Endothelial cell of umbilical vein (primary cell): ENCODE measurements at regions not wholly inside any gene's neighbourhood (a gene's known extent, or its start where the extent isn't known, plus 50 kb on each side); places are given as distances from the start of the nearest gene placed in this dataset.

Experiments
- BruUV-seq: library from RNA; stranded (reverse); fragments of 400-500 nt; replicated peaks from 2 replicates; lab custom pipeline; 2021; lab: Mats Ljungman, UMichigan
- CTCF ChIA-PET: fragments of 300-600, 350-600 bp; sonication (Branson Sonifier 250); formaldehyde crosslinking; loops from one replicate; lab custom pipeline; 2021; ENCODE audit warnings: antibody characterized with exemption, inconsistent platforms; lab: Charles Lee
- POLR2A ChIA-PET: fragments of 300-600, 350-600 bp; sonication (Branson Sonifier 250); formaldehyde crosslinking; loops from one replicate; lab custom pipeline; 2021; ENCODE audit warnings: antibody characterized with exemption, inconsistent platforms; lab: Charles Lee
- DNase-seq: peaks from one replicate; pipeline ENCODE4 v3.0.0-alpha.2; 2011; ENCODE audit warnings: low read depth, low spot score
- FAIRE-seq: peaks from 2 replicates; lab custom pipeline; 2011; peaks lifted over from hg19 to GRCh38; lab: Jason Lieb, UNC
- H2AFZ ChIP-seq: 2 replicates; pipeline ENCODE4 v1.6.0; 2012; ENCODE audit warnings: low read depth, low read length, control low read depth, inconsistent platforms
- H3K27ac ChIP-seq: 2 replicates; pipeline ENCODE4 v1.5.1; 2011; ENCODE audit warnings: low read depth, mild to moderate bottlenecking, control low read depth, low read length, moderate library complexity; ENCODE audit not compliant: insufficient read depth
- H3K27me3 ChIP-seq, 2 experiments: 2 replicates each; pipeline versions ENCODE4 v1.6.0 to v1.6.1; 2011; ENCODE audit warnings: low read length in 2 of 2, mixed read lengths in 1 of 2; ENCODE audit not compliant: control insufficient read depth in 2 of 2, insufficient read depth in 2 of 2
- H3K36me3 ChIP-seq, 2 experiments: 2 replicates in 1 of 2; 3 replicates in 1 of 2; pipeline ENCODE4 v1.5.1; 2011; ENCODE audit warnings: low read length in 2 of 2, mild to moderate bottlenecking in 1 of 2, moderate library complexity in 1 of 2; ENCODE audit not compliant: control insufficient read depth in 2 of 2, insufficient read depth in 2 of 2; ENCODE audit errors: extremely low read depth in 1 of 2
- H3K4me1 ChIP-seq: 3 replicates; pipeline ENCODE4 v1.5.1; 2011; ENCODE audit warnings: mild to moderate bottlenecking, low read length; ENCODE audit not compliant: control insufficient read depth, insufficient read depth; ENCODE audit errors: extremely low read depth
- H3K4me2 ChIP-seq: 2 replicates; pipeline ENCODE4 v1.6.1; 2011; ENCODE audit warnings: low read length, control low read depth, mixed read lengths; ENCODE audit not compliant: insufficient read depth
- H3K4me3 ChIP-seq, 3 experiments: fragments of 200-600 bp in 1 of 3; sonication (generic), shearing (Covaris generic) in 1 of 3; replicated peaks in 1 of 3; 2 replicates each; pipeline ENCODE4 v1.5.1; 2011 to 2016; ENCODE audit warnings: control low read depth in 3 of 3, low read length in 3 of 3, mild to moderate bottlenecking in 2 of 3, inconsistent platforms in 1 of 3, low read depth in 1 of 3, moderate library complexity in 1 of 3; ENCODE audit not compliant: insufficient read depth in 1 of 3
- H3K79me2 ChIP-seq: 2 replicates; pipeline ENCODE4 v1.6.0; 2012; ENCODE audit warnings: low read length, inconsistent platforms; ENCODE audit not compliant: control insufficient read depth, insufficient read depth
- H3K9ac ChIP-seq: replicated peaks from 2 replicates; pipeline ENCODE3; 2011; ENCODE audit warnings: low read length, control low read depth; ENCODE audit not compliant: insufficient read depth; ENCODE audit errors: extremely low read depth
- H3K9me1 ChIP-seq: replicated peaks from 3 replicates; pipeline ENCODE4 v1.6.0; 2011; ENCODE audit warnings: mild to moderate bottlenecking, low read length; ENCODE audit not compliant: control insufficient read depth, insufficient read depth; ENCODE audit errors: extremely low read depth
- H3K9me3 ChIP-seq: replicated peaks from 2 replicates; pipeline ENCODE4 v1.5.1; 2012; ENCODE audit warnings: low read length, inconsistent platforms; ENCODE audit not compliant: control insufficient read depth, insufficient read depth
- H4K20me1 ChIP-seq: replicated peaks from 2 replicates; pipeline ENCODE3; 2011; ENCODE audit warnings: mild to moderate bottlenecking, low read length; ENCODE audit not compliant: control insufficient read depth, insufficient read depth; ENCODE audit errors: extremely low read depth
- CTCF ChIP-seq, 2 donors: IDR thresholded peaks; 1 replicate in 1 of 2; 2 replicates in 1 of 2; pipeline ENCODE4 v1.5.1; 2011; ENCODE audit warnings: low read length in 2 of 2, mild to moderate bottlenecking in 2 of 2, moderate library complexity in 2 of 2, control low read depth in 1 of 2, inconsistent platforms in 1 of 2, low read depth in 1 of 2; ENCODE audit not compliant: insufficient read depth in 1 of 2; ENCODE audit errors: extremely low read depth in 1 of 2
- GATA2 ChIP-seq: IDR thresholded peaks from 2 replicates; pipeline ENCODE4 v1.7.0; 2011; ENCODE audit warnings: low read depth, mild to moderate bottlenecking, moderate library complexity, mixed read lengths, low read length; ENCODE audit not compliant: insufficient read length, insufficient read depth
- JUN ChIP-seq: IDR thresholded peaks from 2 replicates; pipeline ENCODE4 v1.6.1; 2011; ENCODE audit warnings: borderline replicate concordance, low read depth; ENCODE audit not compliant: insufficient read length, insufficient read depth
- MAX ChIP-seq: IDR thresholded peaks from 2 replicates; pipeline ENCODE4 v1.6.1; 2011; ENCODE audit not compliant: insufficient read depth, insufficient read length
- POLR2AphosphoS5 ChIP-seq: IDR thresholded peaks from 2 replicates; pipeline ENCODE4 v1.6.1; 2012; ENCODE audit warnings: low read depth, mild to moderate bottlenecking, control low read depth, low read length, moderate library complexity; ENCODE audit not compliant: insufficient read depth
- dilution Hi-C: fragments of 300-500 bp; cut with MboI; formaldehyde crosslinking; loops from one replicate; pipeline ENCODE4 v1.15.0; 2019; ENCODE audit warnings: low sequenced_read_pairs; ENCODE audit not compliant: extremely low pct_ligation_motif_present
- intact Hi-C: fragments of 100-400 bp; cut with micrococcal nuclease; formaldehyde crosslinking; loops from one replicate; pipeline ENCODE4 v1.10.0; 2022

- Histone ChIP-seq H3K79me2 (no peaks in the 10 kb centered on the region), H3K9ac (no peak overlapping the region), H3K9me3 (peaks cover 1% of the 10 kb centered on the region), H3K36me3 (no peaks in the 10 kb centered on the region), H3K4me1 (no peaks in the 10 kb centered on the region), H2AFZ (no peak overlapping the region), H3K4me3 (no peak overlapping the region), H3K27ac (no peak overlapping the region), H3K27me3 (no peaks in the 10 kb centered on the region), H4K20me1 (no peaks in the 10 kb centered on the region), H3K4me2 (no peak overlapping the region), H3K9me1 (no peaks in the 10 kb centered on the region)
- DNase-seq (no peak), FAIRE-seq (no peak)
- TF ChIP-seq MAX, result no peak
- TF ChIP-seq CTCF (IDR thresholded peaks at IDR 0.05; ENCODE audit: extremely low read depth in 1 of 2, insufficient read depth in 1 of 2, low read depth in 1 of 2, low read length in 2 of 2), result no peak
- TF ChIP-seq GATA2, result no peak
- intact Hi-C loops, result no loop called here
- dilution Hi-C loops, result no loop called here
- ChIA-PET CTCF (no interaction called here), POLR2A (no interaction called here)
- no TSS peak for BruUV-seq
Measured at GRCh38 chr9:102295188-102295587, 556.7 kb upstream of the GRIN3A start.

GRCh38 chr9:102273952-102274351 lies 535.5 kb upstream of the GRIN3A start:
- no peak overlapping the region for H3K4me3 ChIP-seq
- H3K27ac ChIP-seq, result no peak overlapping the region
- TF ChIP-seq POLR2AphosphoS5, result no peak
- TF ChIP-seq JUN, result no peak
- no peak for TF ChIP-seq CTCF (IDR thresholded peaks at IDR 0.05; ENCODE audit: extremely low read depth in 1 of 2, insufficient read depth in 1 of 2, low read depth in 1 of 2, low read length in 2 of 2)
- H3K36me3 ChIP-seq, result no peaks in the 10 kb centered on the region
- peaks cover 2% of the 10 kb centered on the region for H3K9me3 ChIP-seq
- H4K20me1 ChIP-seq, result no peaks in the 10 kb centered on the region
- no peak overlapping the region for H3K4me2 ChIP-seq
- H3K4me1 ChIP-seq, result no peaks in the 10 kb centered on the region
- no peak for DNase-seq
- H2AFZ ChIP-seq, result no peak overlapping the region
- POLR2A ChIA-PET, result no interaction called here
- H3K9ac ChIP-seq, result no peak overlapping the region
- CTCF ChIA-PET, result no interaction called here
- no peak for FAIRE-seq
- intact Hi-C loops, result no loop called here
- no peaks in the 10 kb centered on the region for H3K27me3 ChIP-seq
- no TSS peak for BruUV-seq
- no peaks in the 10 kb centered on the region for H3K79me2 ChIP-seq
- H3K9me1 ChIP-seq, result no peaks in the 10 kb centered on the region
- dilution Hi-C loops, result no loop called here
